ENCODE measurements at regions not wholly inside any gene's neighbourhood (a gene's known extent, or its start where the extent isn't known, plus 50 kb on each side); places are given as distances from the start of the nearest gene placed in this dataset.

DNA sequence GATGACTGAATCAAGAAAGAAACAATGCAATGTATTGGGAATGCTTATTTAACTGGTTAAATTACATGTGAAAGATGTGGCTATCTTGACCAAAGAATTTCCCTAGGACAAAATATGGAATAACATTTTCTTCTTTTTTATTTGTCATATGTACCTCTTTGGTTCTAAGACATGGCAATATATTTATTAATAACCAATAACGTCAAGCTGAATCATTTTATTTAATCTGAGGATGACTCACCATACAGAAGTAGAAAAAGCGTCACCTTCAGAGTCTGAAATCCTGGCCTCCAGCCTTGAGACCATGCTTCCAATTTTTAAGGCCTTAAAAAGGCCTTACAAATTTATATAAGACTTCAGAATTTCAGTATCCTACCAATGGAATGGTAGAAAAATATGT, 1464.9 kb downstream of the SUCLG1 start:
- TF ChIP-seq, protein P1, sequence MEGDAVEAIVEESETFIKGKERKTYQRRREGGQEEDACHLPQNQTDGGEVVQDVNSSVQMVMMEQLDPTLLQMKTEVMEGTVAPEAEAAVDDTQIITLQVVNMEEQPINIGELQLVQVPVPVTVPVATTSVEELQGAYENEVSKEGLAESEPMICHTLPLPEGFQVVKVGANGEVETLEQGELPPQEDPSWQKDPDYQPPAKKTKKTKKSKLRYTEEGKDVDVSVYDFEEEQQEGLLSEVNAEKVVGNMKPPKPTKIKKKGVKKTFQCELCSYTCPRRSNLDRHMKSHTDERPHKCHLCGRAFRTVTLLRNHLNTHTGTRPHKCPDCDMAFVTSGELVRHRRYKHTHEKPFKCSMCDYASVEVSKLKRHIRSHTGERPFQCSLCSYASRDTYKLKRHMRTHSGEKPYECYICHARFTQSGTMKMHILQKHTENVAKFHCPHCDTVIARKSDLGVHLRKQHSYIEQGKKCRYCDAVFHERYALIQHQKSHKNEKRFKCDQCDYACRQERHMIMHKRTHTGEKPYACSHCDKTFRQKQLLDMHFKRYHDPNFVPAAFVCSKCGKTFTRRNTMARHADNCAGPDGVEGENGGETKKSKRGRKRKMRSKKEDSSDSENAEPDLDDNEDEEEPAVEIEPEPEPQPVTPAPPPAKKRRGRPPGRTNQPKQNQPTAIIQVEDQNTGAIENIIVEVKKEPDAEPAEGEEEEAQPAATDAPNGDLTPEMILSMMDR (IDR thresholded peaks at IDR 0.05), result no peak
- TF ChIP-seq POLR2A (IDR thresholded peaks at IDR 0.05) (no peak), EP300 (IDR thresholded peaks at IDR 0.05) (no peak)

All from ovary (tissue), 3 donors.